HepG2 (cell line): ENCODE measurements at regions not wholly inside any gene's neighbourhood (a gene's known extent, or its start where the extent isn't known, plus 50 kb on each side); places are given as distances from the start of the nearest gene placed in this dataset.

ENCODE experiments used
- ARID2 ChIP-seq: sonication (generic); formaldehyde crosslinking; IDR thresholded peaks from 2 replicates; pipeline ENCODE4 v1.8.1; 2022; ENCODE audit warnings: mild to moderate bottlenecking, missing genetic modification reagents, borderline replicate concordance
- FOSL2 ChIP-seq: sonication (generic); formaldehyde crosslinking; IDR thresholded peaks from 2 replicates; pipeline ENCODE4 v1.4.0; 2020; ENCODE audit warnings: missing genetic modification reagents
- FOXA1 ChIP-seq, 2 experiments: fragments of 450-650 bp in 1 of 2; sonication (generic) in 1 of 2; formaldehyde crosslinking in 1 of 2; IDR thresholded peaks; 2 replicates each; pipeline versions ENCODE4 v1.4.0 to v1.6.1; 2016 to 2020; ENCODE audit warnings: missing genetic modification reagents in 1 of 2
- GABPB1 ChIP-seq: IDR thresholded peaks from 2 replicates; pipeline ENCODE4 v1.6.1; 2016; ENCODE audit warnings: mild to moderate bottlenecking, missing genetic modification reagents, moderate library complexity, missing compliant biosample characterization
- GATAD2A ChIP-seq: IDR thresholded peaks from 2 replicates; pipeline ENCODE4 v1.6.1; 2016
- HNF4A ChIP-seq: sonication (generic); formaldehyde crosslinking; IDR thresholded peaks from 2 replicates; pipeline ENCODE4 v1.4.0; 2020; ENCODE audit warnings: missing genetic modification reagents
- HOXA3 ChIP-seq: sonication (generic); formaldehyde crosslinking; IDR thresholded peaks from 2 replicates; pipeline ENCODE4 v1.5.0; 2020; ENCODE audit warnings: missing genetic modification reagents
- HOXA5 ChIP-seq: sonication (generic); formaldehyde crosslinking; IDR thresholded peaks from 2 replicates; pipeline ENCODE4 v1.4.0; 2020; ENCODE audit warnings: missing genetic modification reagents
- IRF2 ChIP-seq: IDR thresholded peaks from 2 replicates; pipeline ENCODE4 v1.6.1; 2018; ENCODE audit warnings: missing genetic modification reagents, missing compliant biosample characterization
- LCORL ChIP-seq, 2 experiments: fragments of 450-650 bp in 1 of 2; sonication (generic) in 1 of 2; formaldehyde crosslinking in 1 of 2; IDR thresholded peaks; 2 replicates each; pipeline versions ENCODE4 v1.5.0 to v1.6.1; 2017 to 2020; ENCODE audit warnings: antibody characterized with exemption in 1 of 2, missing genetic modification reagents in 1 of 2
- MIER3 ChIP-seq: IDR thresholded peaks from 2 replicates; pipeline ENCODE4 v1.6.1; 2016; ENCODE audit warnings: missing compliant biosample characterization, borderline replicate concordance
- MYC ChIP-seq: sonication (generic); formaldehyde crosslinking; IDR thresholded peaks from 2 replicates; pipeline ENCODE4 v1.9.0; 2021; ENCODE audit warnings: missing genetic modification reagents, borderline replicate concordance
- NFKB2 ChIP-seq: sonication (generic); formaldehyde crosslinking; IDR thresholded peaks from 2 replicates; pipeline ENCODE4 v1.4.0; 2020; ENCODE audit warnings: missing genetic modification reagents, borderline replicate concordance
- RBM39 ChIP-seq: fragments of 200-400 bp; formaldehyde crosslinking; IDR thresholded peaks from one replicate; pipeline ENCODE4 v1.6.1; 2018; ENCODE audit warnings: antibody characterized with exemption, mild to moderate bottlenecking, low read depth, low read length; ENCODE audit not compliant: poor library complexity, severe bottlenecking
- RFX3 ChIP-seq: IDR thresholded peaks from 2 replicates; pipeline ENCODE4 v1.6.1; 2016; ENCODE audit warnings: missing biosample characterization, missing genetic modification reagents
- SAFB2 ChIP-seq: sonication (generic); formaldehyde crosslinking; IDR thresholded peaks from 2 replicates; pipeline ENCODE4 v1.5.1; 2020; ENCODE audit warnings: missing genetic modification reagents, low read depth, mild to moderate bottlenecking, borderline replicate concordance
- SOX13 ChIP-seq, 3 experiments: fragments of 450-650 bp in 1 of 3; sonication (generic) in 1 of 3; formaldehyde crosslinking in 1 of 3; IDR thresholded peaks in 2 of 3; conservative IDR thresholded peaks in 1 of 3; 2 replicates each; pipeline versions ENCODE4 v1.5.0 to v1.6.1; 2016 to 2020; ENCODE audit warnings: antibody characterized with exemption in 1 of 3, mild to moderate bottlenecking in 1 of 3, missing compliant biosample characterization in 1 of 3, missing genetic modification reagents in 1 of 3, moderate library complexity in 1 of 3
- SOX6 ChIP-seq, 2 experiments: fragments of 450-650 bp in 1 of 2; sonication (generic) in 1 of 2; formaldehyde crosslinking in 1 of 2; IDR thresholded peaks; 2 replicates each; pipeline versions ENCODE4 v1.4.0 to v1.6.1; 2017 to 2020; ENCODE audit warnings: antibody characterized with exemption in 1 of 2, mild to moderate bottlenecking in 1 of 2, missing genetic modification reagents in 1 of 2
- TARDBP ChIP-seq: sonication (generic); formaldehyde crosslinking; IDR thresholded peaks from 2 replicates; pipeline ENCODE4 v1.8.0; 2022; ENCODE audit warnings: mild to moderate bottlenecking, missing genetic modification reagents
- ZMYM3 ChIP-seq: sonication (generic); formaldehyde crosslinking; IDR thresholded peaks from 2 replicates; pipeline ENCODE4 v1.5.1; 2020; ENCODE audit warnings: mild to moderate bottlenecking, missing genetic modification reagents
- ZNF205 ChIP-seq: IDR thresholded peaks from 2 replicates; pipeline ENCODE4 v1.6.1; 2018; ENCODE audit warnings: missing biosample characterization, missing genetic modification reagents
- ZNF501 ChIP-seq: sonication (generic); formaldehyde crosslinking; IDR thresholded peaks from 2 replicates; pipeline ENCODE4 v1.5.1; 2020; ENCODE audit warnings: mild to moderate bottlenecking, moderate library complexity, missing genetic modification reagents
- ZNF556 ChIP-seq: sonication (generic); formaldehyde crosslinking; IDR thresholded peaks from 2 replicates; pipeline ENCODE4 v1.4.0; 2020; ENCODE audit warnings: mild to moderate bottlenecking, missing genetic modification reagents, borderline replicate concordance
- TF ChIP-seq, protein P1 (sequence below): sonication (generic); formaldehyde crosslinking; IDR thresholded peaks from 2 replicates; pipeline ENCODE4 v1.8.0; 2022; ENCODE audit warnings: mild to moderate bottlenecking, missing genetic modification reagents; ENCODE audit not compliant: insufficient replicate concordance
- TF ChIP-seq, protein P2 (sequence below): IDR thresholded peaks from 2 replicates; pipeline ENCODE4 v1.6.1; 2012; ENCODE audit warnings: inconsistent platforms
- TF ChIP-seq, protein P3 (sequence below): sonication (generic); formaldehyde crosslinking; IDR thresholded peaks from 2 replicates; pipeline ENCODE4 v1.4.0; 2020; ENCODE audit warnings: missing genetic modification reagents, borderline replicate concordance

DNA sequence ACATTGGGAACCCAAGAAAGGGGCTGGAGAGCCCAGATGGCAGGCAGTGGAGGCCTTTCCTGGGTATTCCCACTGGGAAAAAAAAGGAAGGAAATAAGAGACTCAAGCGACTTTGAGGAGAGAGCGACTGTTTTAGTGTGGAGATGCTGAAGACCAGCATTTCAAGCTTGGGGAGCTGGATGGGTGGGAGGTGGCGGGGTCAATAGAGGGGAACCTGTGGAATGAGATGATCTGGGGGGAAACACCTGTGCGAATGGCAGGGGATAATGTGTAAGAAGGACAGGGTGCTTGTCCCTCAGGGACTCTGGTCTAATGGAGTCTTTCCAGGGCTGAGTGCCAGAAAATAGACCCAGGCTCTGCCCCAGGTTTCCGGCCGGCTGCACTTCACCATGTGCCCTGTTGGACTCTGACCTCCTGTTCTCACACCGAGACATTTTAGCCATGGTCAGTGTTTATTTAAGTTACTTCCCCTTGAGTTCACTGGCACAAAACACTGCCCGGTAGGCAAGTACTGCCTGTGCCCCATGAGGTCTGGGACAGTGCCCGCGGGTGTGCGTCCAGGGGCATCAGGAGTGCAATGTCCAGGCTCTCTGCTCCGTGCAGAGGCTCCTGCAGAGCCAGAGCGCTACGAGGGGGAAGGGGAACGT, 50.4 kb upstream of the NKX2-2 start (continued):
- TF ChIP-seq TARDBP (CRISPR knock-in tag) (0 out of 2 replicates have a peak, but pooled peaks have one; percentile 36), ZNF556 (CRISPR knock-in tag) (peak; percentile 20; the same call in 1 of the 2 replicates), RFX3 (CRISPR knock-in tag) (0 out of 2 replicates have a peak, but pooled peaks have one; percentile 16), IRF2 (CRISPR knock-in tag) (peak; percentile 57; the same call in 1 of the 2 replicates), FOXA1 (IDR thresholded peaks at IDR 0.05) (no peak), FOXA1 (CRISPR knock-in tag; IDR thresholded peaks at IDR 0.05) (peak; percentile 79), NFKB2 (CRISPR knock-in tag) (peak; percentile 75; the same call in 1 of the 2 replicates), ZNF501 (peak; percentile 53; the same call in 1 of the 2 replicates), GATAD2A (peak; percentile 86), MYC (CRISPR knock-in tag) (peak; percentile 87), ZNF205 (CRISPR knock-in tag) (0 out of 2 replicates have a peak, but pooled peaks have one; percentile 22), RBM39 (no peak), HNF4A (peak; percentile 97), LCORL (IDR thresholded peaks at IDR 0.05) (no peak), LCORL (CRISPR knock-in tag; IDR thresholded peaks at IDR 0.05) (peak; percentile 75), SOX6 (IDR thresholded peaks at IDR 0.05) (no peak), SOX6 (CRISPR knock-in tag; IDR thresholded peaks at IDR 0.05) (peak; percentile 56), FOSL2 (CRISPR knock-in tag) (peak; percentile 43; the same call in 1 of the 2 replicates), HOXA5 (CRISPR knock-in tag) (0 out of 2 replicates have a peak, but pooled peaks have one; percentile 22), HOXA3 (CRISPR knock-in tag) (peak; percentile 47), SAFB2 (CRISPR knock-in tag) (no peak), MIER3 (peak; percentile 57; the same call in 1 of the 2 replicates), ARID2 (CRISPR knock-in tag) (no peak), SOX13 (IDR thresholded peaks at IDR 0.05) (no peak), SOX13 (CRISPR knock-in tag; conservative IDR thresholded peaks at IDR 0.05 in 1 of 2, IDR thresholded peaks at IDR 0.05 in 1 of 2) (peak in 1 of 2 experiments; percentile 59; a peak in 2 of 4 replicates), GABPB1 (peak; percentile 76), ZMYM3 (CRISPR knock-in tag) (peak; percentile 44)
- TF ChIP-seq, protein P1, sequence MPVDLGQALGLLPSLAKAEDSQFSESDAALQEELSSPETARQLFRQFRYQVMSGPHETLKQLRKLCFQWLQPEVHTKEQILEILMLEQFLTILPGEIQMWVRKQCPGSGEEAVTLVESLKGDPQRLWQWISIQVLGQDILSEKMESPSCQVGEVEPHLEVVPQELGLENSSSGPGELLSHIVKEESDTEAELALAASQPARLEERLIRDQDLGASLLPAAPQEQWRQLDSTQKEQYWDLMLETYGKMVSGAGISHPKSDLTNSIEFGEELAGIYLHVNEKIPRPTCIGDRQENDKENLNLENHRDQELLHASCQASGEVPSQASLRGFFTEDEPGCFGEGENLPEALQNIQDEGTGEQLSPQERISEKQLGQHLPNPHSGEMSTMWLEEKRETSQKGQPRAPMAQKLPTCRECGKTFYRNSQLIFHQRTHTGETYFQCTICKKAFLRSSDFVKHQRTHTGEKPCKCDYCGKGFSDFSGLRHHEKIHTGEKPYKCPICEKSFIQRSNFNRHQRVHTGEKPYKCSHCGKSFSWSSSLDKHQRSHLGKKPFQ (CRISPR knock-in tag), result peak; percentile 89
- TF ChIP-seq, protein P2, sequence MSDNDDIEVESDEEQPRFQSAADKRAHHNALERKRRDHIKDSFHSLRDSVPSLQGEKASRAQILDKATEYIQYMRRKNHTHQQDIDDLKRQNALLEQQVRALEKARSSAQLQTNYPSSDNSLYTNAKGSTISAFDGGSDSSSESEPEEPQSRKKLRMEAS, result peak; percentile 92
- TF ChIP-seq, protein P3, sequence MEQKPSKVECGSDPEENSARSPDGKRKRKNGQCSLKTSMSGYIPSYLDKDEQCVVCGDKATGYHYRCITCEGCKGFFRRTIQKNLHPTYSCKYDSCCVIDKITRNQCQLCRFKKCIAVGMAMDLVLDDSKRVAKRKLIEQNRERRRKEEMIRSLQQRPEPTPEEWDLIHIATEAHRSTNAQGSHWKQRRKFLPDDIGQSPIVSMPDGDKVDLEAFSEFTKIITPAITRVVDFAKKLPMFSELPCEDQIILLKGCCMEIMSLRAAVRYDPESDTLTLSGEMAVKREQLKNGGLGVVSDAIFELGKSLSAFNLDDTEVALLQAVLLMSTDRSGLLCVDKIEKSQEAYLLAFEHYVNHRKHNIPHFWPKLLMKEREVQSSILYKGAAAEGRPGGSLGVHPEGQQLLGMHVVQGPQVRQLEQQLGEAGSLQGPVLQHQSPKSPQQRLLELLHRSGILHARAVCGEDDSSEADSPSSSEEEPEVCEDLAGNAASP, result peak; percentile 56; the same call in 1 of the 2 replicates
